Transverse colon (tissue), 4 donors: ENCODE measurements at regions not wholly inside any gene's neighbourhood (a gene's known extent, or its start where the extent isn't known, plus 50 kb on each side); places are given as distances from the start of the nearest gene placed in this dataset.

Experiments
- EP300 ChIP-seq: sonication (generic); formaldehyde crosslinking; IDR thresholded peaks from one replicate; pipeline ENCODE4 v1.6.1; 2017; ENCODE audit warnings: antibody characterized with exemption, low read depth
- POLR2A ChIP-seq: fragments of 450-650 bp; IDR thresholded peaks from one replicate; pipeline ENCODE4 v1.6.1; 2016; ENCODE audit warnings: antibody characterized with exemption, mild to moderate bottlenecking, moderate library complexity
- POLR2AphosphoS5 ChIP-seq, 3 donors: sonication (generic); formaldehyde crosslinking; IDR thresholded peaks; one replicate each; pipeline ENCODE4 v1.6.1; 2016; ENCODE audit warnings: antibody characterized with exemption in 3 of 3
- TF ChIP-seq, protein P1 (sequence below), 5 experiments: fragments of 200-600 bp in 3 of 5; fragments of 450-650 bp in 2 of 5; sonication (generic) in 3 of 5; IDR thresholded peaks; 1 replicate in 2 of 5; 2 replicates in 3 of 5; pipeline ENCODE4 v1.5.1; 2016 to 2017; ENCODE audit warnings: antibody characterized with exemption in 5 of 5, inconsistent platforms in 3 of 5, mild to moderate bottlenecking in 2 of 5, moderate library complexity in 1 of 5

DNA sequence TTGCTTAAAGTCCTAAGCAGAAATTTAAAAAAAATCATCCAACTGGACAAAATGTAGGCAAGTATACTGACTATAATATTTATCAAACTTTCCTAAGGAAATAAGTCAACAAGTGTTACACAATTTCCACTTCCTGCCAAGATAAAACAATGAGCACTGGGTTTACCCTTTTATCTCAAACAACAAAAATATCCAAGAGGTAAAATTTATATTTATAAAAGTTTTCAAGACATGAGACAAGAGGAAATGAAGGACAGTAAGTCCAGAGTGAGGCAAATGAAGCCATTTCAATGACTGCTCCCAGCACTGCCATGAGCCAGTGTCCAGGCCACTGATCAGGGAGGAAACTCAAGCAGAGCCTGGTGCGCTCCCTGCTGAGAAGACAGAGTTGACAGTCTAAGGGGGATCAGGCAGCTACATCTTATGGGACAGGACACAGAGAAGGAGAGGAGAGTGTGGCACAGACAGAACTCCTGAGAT, 439.4 kb downstream of the RAP2B start:
- no peak for TF ChIP-seq POLR2A
- TF ChIP-seq, protein P1, sequence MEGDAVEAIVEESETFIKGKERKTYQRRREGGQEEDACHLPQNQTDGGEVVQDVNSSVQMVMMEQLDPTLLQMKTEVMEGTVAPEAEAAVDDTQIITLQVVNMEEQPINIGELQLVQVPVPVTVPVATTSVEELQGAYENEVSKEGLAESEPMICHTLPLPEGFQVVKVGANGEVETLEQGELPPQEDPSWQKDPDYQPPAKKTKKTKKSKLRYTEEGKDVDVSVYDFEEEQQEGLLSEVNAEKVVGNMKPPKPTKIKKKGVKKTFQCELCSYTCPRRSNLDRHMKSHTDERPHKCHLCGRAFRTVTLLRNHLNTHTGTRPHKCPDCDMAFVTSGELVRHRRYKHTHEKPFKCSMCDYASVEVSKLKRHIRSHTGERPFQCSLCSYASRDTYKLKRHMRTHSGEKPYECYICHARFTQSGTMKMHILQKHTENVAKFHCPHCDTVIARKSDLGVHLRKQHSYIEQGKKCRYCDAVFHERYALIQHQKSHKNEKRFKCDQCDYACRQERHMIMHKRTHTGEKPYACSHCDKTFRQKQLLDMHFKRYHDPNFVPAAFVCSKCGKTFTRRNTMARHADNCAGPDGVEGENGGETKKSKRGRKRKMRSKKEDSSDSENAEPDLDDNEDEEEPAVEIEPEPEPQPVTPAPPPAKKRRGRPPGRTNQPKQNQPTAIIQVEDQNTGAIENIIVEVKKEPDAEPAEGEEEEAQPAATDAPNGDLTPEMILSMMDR (IDR thresholded peaks at IDR 0.05): no peak
- no peak for TF ChIP-seq EP300
- no peak for TF ChIP-seq POLR2AphosphoS5 (IDR thresholded peaks at IDR 0.05)
